ENCODE measurements at regions not wholly inside any gene's neighbourhood (a gene's known extent, or its start where the extent isn't known, plus 50 kb on each side); places are given as distances from the start of the nearest gene placed in this dataset.

DNA sequence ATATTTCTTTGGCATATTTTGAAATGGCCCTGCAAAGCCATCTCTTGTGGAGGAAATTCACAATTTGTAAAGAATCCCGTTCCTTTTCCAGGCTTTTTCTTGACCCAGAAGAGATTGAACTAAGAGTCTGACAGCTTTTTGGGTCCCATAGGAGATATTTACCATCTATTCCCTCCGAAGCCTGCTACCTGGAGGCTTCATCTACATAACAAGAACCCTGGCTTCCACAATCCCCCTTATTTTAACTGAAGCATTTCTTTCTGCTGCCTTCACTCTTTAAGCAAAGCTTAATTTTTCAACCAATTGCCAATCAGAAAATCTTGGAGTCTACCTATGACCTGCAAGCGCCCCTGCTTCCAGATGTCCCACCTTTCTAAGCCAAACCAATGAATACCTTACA lies 248.1 kb upstream of the GADL1 start:
- Histone ChIP-seq H3K4me3 (ENCODE audit: low read depth, low read length) (no peak overlapping the region), H3K27me3 (ENCODE audit: control insufficient read depth, insufficient read depth, low read length) (no peaks in the 10 kb centered on the region), H3K9me3 (ENCODE audit: control insufficient read depth, insufficient read depth, low read length) (peaks cover 5% of the 10 kb centered on the region; the same call in 1 of the 2 replicates), H3K27ac (ENCODE audit: low read depth, low read length) (no peak overlapping the region)
- no peak for DNase-seq (ENCODE audit: low read depth, low spot score)
- TF ChIP-seq, protein P1, sequence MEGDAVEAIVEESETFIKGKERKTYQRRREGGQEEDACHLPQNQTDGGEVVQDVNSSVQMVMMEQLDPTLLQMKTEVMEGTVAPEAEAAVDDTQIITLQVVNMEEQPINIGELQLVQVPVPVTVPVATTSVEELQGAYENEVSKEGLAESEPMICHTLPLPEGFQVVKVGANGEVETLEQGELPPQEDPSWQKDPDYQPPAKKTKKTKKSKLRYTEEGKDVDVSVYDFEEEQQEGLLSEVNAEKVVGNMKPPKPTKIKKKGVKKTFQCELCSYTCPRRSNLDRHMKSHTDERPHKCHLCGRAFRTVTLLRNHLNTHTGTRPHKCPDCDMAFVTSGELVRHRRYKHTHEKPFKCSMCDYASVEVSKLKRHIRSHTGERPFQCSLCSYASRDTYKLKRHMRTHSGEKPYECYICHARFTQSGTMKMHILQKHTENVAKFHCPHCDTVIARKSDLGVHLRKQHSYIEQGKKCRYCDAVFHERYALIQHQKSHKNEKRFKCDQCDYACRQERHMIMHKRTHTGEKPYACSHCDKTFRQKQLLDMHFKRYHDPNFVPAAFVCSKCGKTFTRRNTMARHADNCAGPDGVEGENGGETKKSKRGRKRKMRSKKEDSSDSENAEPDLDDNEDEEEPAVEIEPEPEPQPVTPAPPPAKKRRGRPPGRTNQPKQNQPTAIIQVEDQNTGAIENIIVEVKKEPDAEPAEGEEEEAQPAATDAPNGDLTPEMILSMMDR (IDR thresholded peaks at IDR 0.05; ENCODE audit: low read depth, low read length): no peak
- CTCF ChIA-PET: no interaction called here
- POLR2A ChIA-PET: no interaction called here

DNA sequence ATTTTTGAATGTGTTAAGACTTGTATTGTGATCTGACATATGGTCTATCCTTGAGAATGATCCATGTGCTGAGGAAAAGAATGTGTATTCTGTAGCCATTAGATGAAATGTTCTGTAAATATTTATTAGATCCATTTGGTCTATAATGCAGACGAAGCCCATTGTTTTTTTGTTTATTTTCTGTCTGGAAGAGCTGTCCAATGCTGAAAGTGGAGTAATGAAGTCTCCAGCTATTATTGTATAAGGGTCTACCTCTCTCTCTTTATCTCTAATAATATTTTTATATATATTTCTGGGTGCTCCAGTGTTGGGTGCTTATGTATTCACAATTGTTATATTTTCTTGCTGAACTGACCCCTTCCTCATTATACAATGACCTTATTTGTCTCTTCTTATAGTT lies 250.6 kb upstream of the GADL1 start:
- Histone ChIP-seq H3K9me3 (ENCODE audit: control insufficient read depth, insufficient read depth, low read length) (peaks cover 6% of the 10 kb centered on the region; the same call in 1 of the 2 replicates), H3K4me3 (ENCODE audit: low read depth, low read length) (no peak overlapping the region), H3K27me3 (ENCODE audit: control insufficient read depth, insufficient read depth, low read length) (no peaks in the 10 kb centered on the region), H3K27ac (ENCODE audit: low read depth, low read length) (no peak overlapping the region)
- ChIA-PET CTCF (no interaction called here), POLR2A (no interaction called here)
- DNase-seq (ENCODE audit: low read depth, low spot score): no peak
- TF ChIP-seq, protein P1 (IDR thresholded peaks at IDR 0.05; ENCODE audit: low read depth, low read length): no peak

DNA sequence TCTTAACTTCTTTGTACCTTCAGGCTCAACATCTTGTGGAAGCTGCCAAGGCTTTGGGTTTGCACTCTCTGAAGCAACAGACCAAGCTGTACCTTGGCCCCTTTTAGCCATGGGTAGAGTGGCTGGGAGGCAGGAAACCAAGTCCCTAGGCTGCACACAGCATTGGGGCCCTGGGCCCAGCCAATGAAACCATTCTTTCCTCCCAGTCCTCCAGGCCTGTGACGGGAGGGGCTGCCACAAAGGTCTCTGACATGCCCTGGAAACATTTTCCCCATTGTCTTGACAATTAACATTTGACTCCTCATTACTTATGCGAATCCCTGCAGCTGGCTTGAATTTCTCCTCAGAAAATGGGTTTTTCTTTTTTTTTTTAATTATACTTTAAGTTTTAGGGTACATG lies 253.1 kb upstream of the GADL1 start:
- ChIA-PET POLR2A (no interaction called here), CTCF (no interaction called here)
- H3K27ac ChIP-seq (ENCODE audit: low read depth, low read length): no peak overlapping the region
- H3K27me3 ChIP-seq (ENCODE audit: control insufficient read depth, insufficient read depth, low read length): no peaks in the 10 kb centered on the region
- peaks cover 6% of the 10 kb centered on the region; the same call in 1 of the 2 replicates for H3K9me3 ChIP-seq (ENCODE audit: control insufficient read depth, insufficient read depth, low read length)
- TF ChIP-seq, protein P1 (IDR thresholded peaks at IDR 0.05; ENCODE audit: low read depth, low read length): no peak
- no peak overlapping the region for H3K4me3 ChIP-seq (ENCODE audit: low read depth, low read length)
- DNase-seq (ENCODE audit: low read depth, low spot score): no peak

DNA sequence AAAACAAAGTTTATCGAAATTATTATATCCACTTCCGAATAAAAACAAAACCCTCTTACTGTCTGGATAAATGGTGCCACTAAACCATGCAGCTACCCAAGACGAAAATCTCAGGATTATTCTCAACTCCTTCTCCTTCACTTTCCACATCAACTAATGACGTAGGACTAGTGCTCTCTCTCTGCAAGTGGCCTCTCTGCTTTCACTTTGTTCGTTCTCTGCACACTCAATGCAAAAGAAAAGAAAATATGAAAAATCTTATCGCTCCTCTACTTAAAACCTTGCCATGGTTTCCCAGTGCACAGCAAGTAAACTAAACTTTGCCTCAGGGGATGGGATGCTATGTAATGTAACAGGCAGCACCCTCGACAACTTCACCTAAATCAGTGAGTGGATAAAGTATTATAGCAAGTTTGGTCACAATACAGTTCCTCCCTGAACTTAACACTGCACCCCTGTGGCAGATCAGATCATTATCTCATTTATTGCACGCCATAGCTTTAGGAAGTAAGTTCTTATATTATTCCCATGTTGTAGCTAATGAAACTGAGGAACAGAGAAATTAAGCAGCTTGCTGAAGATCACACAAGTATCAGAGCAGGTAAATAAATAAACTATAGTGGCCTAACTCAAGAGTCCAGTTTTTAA lies 262.7 kb upstream of the GADL1 start:
- CTCF ChIA-PET: no interaction called here
- H3K27me3 ChIP-seq (ENCODE audit: control insufficient read depth, insufficient read depth, low read length): no peaks in the 10 kb centered on the region
- TF ChIP-seq, protein P1 (IDR thresholded peaks at IDR 0.05; ENCODE audit: low read depth, low read length): no peak
- H3K9me3 ChIP-seq (ENCODE audit: control insufficient read depth, insufficient read depth, low read length): no peaks in the 10 kb centered on the region
- no peak for DNase-seq (ENCODE audit: low read depth, low spot score)
- H3K27ac ChIP-seq (ENCODE audit: low read depth, low read length): no peak overlapping the region
- no peak overlapping the region for H3K4me3 ChIP-seq (ENCODE audit: low read depth, low read length)
- POLR2A ChIA-PET: no interaction called here

DNA sequence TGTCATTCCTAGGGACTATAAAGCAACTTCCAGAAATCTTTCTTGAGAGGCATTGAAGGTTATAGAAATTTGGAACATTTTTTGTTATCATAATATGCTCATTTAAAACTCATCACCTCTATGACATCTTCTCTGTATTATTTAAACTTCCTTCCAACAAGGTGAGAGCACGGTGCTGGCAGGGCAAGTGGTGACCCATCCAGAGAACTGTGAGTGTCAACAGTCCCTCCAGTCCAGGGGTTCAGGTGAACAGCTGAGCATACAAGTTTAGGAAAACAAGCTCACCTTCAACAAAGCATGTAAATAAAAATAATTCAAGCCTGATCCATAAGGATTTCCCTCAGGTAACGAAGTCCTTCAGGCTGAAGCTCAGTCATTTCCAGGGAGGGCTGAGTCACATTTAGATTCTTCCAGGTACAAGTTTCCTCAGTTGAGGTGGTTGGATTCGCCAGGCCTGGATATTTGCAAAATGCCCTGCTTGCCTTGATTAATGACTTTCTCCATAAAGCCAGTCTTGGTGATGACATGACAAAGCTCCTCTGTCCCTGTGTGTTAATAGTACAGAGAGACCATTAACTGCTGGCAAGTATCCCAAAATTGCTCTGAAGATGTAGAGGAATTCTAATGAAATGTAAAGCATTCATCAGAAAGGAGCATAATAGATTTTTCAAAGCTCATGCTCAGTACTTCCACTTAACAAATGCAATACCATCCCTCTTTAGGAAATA lies 263.6 kb upstream of the GADL1 start:
- H3K9me3 ChIP-seq (ENCODE audit: control insufficient read depth, insufficient read depth, low read length): no peaks in the 10 kb centered on the region
- no peak overlapping the region for H3K4me3 ChIP-seq (ENCODE audit: low read depth, low read length)
- DNase-seq (ENCODE audit: low read depth, low spot score): no peak
- POLR2A ChIA-PET: no interaction called here
- TF ChIP-seq, protein P1 (IDR thresholded peaks at IDR 0.05; ENCODE audit: low read depth, low read length): no peak
- CTCF ChIA-PET: no interaction called here
- H3K27me3 ChIP-seq (ENCODE audit: control insufficient read depth, insufficient read depth, low read length): no peaks in the 10 kb centered on the region
- no peak overlapping the region for H3K27ac ChIP-seq (ENCODE audit: low read depth, low read length)

Data from AG04450 (cell line).